ENCODE measurements at regions not wholly inside any gene's neighbourhood (a gene's known extent, or its start where the extent isn't known, plus 50 kb on each side); places are given as distances from the start of the nearest gene placed in this dataset.

- DNase-seq = no peak
- H3K27me3 ChIP-seq (ENCODE audit: insufficient read depth) = no peaks in the 10 kb centered on the region
- no peak overlapping the region for H3K4me3 ChIP-seq (ENCODE audit: low read depth in 2 of 2, low read length in 1 of 2)
- H3K4me1 ChIP-seq (ENCODE audit: control insufficient read depth in 1 of 2, insufficient read depth in 2 of 2, low read depth in 1 of 2, low read length in 1 of 2) = no peaks in the 10 kb centered on the region
- H3K79me2 ChIP-seq (ENCODE audit: insufficient read depth) = no peaks in the 10 kb centered on the region
- no peaks in the 10 kb centered on the region for H4K20me1 ChIP-seq (ENCODE audit: insufficient read depth)
- no peak overlapping the region for H3K27ac ChIP-seq (ENCODE audit: low read depth in 2 of 2, low read length in 1 of 2)
- no peak overlapping the region for H3K9ac ChIP-seq
- ChIA-PET CTCF (interaction anchor here (0.6 kb wide), 1 partner anchor 304 kb away, joined by 3 read pairs; no protein-coding TSS in a partner anchor), POLR2A (no interaction called here)
- no peak for TF ChIP-seq GABPA (IDR thresholded peaks at IDR 0.05; ENCODE audit: low read depth)
- no peak for TF ChIP-seq YY1 (IDR thresholded peaks at IDR 0.05; ENCODE audit: low read depth)
- TF ChIP-seq RCOR1 (IDR thresholded peaks at IDR 0.05; ENCODE audit: low read length) = no peak
- TF ChIP-seq FOXJ3 (CRISPR knock-in tag; IDR thresholded peaks at IDR 0.05) = no peak
- TF ChIP-seq RFX5 (IDR thresholded peaks at IDR 0.05; ENCODE audit: low read length) = no peak
- no peak for TF ChIP-seq ELF1 (IDR thresholded peaks at IDR 0.05)
- TF ChIP-seq, protein P1, sequence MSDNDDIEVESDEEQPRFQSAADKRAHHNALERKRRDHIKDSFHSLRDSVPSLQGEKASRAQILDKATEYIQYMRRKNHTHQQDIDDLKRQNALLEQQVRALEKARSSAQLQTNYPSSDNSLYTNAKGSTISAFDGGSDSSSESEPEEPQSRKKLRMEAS (IDR thresholded peaks at IDR 0.05; ENCODE audit: low read depth) = no peak
- no peak for TF ChIP-seq TEAD4 (IDR thresholded peaks at IDR 0.05; ENCODE audit: borderline replicate concordance, insufficient read depth)
- TF ChIP-seq SMC3 (IDR thresholded peaks at IDR 0.05; ENCODE audit: low read depth, low read length) = no peak
- TF ChIP-seq RXRA (IDR thresholded peaks at IDR 0.05; ENCODE audit: borderline replicate concordance, low read depth) = no peak
- no peak for TF ChIP-seq JUND (IDR thresholded peaks at IDR 0.05)
- TF ChIP-seq USF2 (IDR thresholded peaks at IDR 0.05; ENCODE audit: borderline replicate concordance, low read depth, low read length) = no peak
- no peak for TF ChIP-seq GATA2 (CRISPR knock-in tag; IDR thresholded peaks at IDR 0.05)
- no peak for TF ChIP-seq CTCF (IDR thresholded peaks at IDR 0.05)
- TF ChIP-seq EZH2phosphoT487 (IDR thresholded peaks at IDR 0.05; ENCODE audit: borderline replicate concordance, low read depth) = no peak
- no peak for TF ChIP-seq REST (IDR thresholded peaks at IDR 0.05; ENCODE audit: low read depth, low read length)
- no peak for TF ChIP-seq NFIC (IDR thresholded peaks at IDR 0.05; ENCODE audit: borderline replicate concordance)
- no peaks in the 10 kb centered on the region for H3K9me3 ChIP-seq
- no peak overlapping the region for H2AFZ ChIP-seq (ENCODE audit: low read depth)
- H3K36me3 ChIP-seq (replicated peaks in 1 of 2; ENCODE audit: control insufficient read depth in 1 of 2, insufficient read depth in 2 of 2, low read length in 1 of 2) = no peaks in the 10 kb centered on the region
- no peaks in the 10 kb centered on the region for H3K9me2 ChIP-seq
- no peak overlapping the region for H3K4me2 ChIP-seq
- H3F3A ChIP-seq (replicated peaks; ENCODE audit: insufficient read depth) = no peaks in the 10 kb centered on the region
- WGBS (ENCODE audit: low lambda C conversion rate) = 6% methylated on average over 2 of the region's 2 CpGs
Measured at GRCh38 chr4:117654079-117654478, 380.2 kb upstream of the NDST3 start.

All from SK-N-SH (cell line).